ENCODE measurements at regions not wholly inside any gene's neighbourhood (a gene's known extent, or its start where the extent isn't known, plus 50 kb on each side); places are given as distances from the start of the nearest gene placed in this dataset.
"Not testable (repeated sequence)": the region's sequence is repeated elsewhere in the genome, so short reads cannot be mapped to it uniquely, and the experiment has no call there.

DNA sequence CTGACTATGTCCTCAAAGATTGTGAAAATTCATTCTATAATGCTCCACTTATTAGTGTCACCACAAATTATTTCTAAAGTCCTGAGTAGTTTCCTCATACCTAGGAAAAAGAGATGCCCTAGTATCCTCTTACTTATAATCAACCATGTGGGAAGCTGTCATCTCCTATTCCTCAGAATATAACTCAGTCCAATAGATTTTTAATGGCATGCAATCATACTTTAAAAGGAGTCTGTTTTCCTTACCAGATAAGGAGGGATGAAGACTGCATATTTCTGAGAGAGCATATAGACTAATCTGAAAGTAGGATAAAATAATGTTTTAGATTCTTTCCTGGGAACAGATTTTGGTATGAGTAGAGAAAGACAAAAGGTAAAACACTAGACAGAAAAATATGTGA is 727.7 kb upstream of the GRM3 start:
- POLR2A ChIA-PET: no interaction called here
- CTCF ChIA-PET: no interaction called here

DNA sequence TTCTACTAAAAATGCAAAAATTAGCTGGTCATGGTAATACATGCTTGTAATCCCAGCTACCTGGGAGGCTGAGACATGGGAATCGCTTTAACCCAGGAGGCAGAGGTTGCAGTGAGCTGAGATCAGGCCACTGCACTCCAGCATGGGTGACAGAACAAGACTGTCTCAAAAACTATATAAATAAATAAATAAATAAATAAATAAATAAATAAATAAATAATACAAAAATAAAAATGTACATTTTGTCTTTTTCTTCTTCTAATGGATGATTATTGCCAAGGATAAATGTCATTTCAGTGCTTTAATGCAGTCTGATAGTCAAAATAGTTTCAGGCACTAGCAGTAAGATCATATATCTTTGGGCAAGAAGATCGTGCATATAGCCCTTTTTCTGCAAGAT is 727.6 kb upstream of the SEMA3D start:
- ChIA-PET POLR2A (no interaction called here), CTCF (no interaction called here)

DNA sequence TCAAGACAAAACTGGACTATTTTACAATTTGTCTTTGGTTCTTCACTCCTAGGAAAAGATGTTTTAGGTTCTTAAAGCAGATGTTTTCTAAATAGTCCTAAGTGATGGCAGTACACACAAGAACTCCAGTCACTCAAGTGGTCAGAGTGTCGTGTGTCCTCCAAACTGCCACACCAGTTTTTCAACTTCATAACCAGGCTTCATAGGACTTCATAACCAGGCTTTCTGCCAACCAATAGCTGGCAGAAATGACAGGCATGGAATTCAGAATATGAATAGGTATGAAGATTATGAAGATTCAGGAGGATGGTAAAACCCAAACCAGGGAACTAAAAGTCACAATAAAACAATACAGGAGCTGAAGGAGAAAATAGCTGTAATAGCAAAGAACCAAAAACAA is 721.2 kb upstream of the SEMA3D start:
- ChIA-PET POLR2A (no interaction called here), CTCF (no interaction called here)

GRCh38 chr7:85897967-85898366 is 711.1 kb upstream of the SEMA3D start:
- POLR2A ChIA-PET: no interaction called here
- CTCF ChIA-PET: no interaction called here

- POLR2A ChIA-PET: no interaction called here
- CTCF ChIA-PET: no interaction called here
Observed at GRCh38 chr7:85896531-85896930, 709.7 kb upstream of the SEMA3D start.

DNA sequence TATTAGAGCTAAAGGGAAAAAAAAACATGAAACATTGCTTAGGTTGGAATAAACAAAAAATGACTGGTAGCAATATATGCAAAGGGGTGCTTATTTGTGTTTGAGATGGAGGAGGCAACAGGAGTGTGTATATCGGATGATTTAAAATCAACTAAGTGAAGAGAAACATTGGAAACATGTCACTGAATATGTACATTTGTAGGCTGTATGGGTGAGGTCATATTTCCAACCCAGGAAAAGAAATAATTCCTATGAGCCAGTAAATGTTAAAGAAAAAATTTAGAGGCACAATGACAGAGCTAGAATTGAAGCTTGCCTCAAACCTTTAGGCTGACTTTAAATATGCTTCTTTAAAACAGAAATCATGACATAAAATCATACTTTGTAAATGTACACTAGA is 709.0 kb upstream of the SEMA3D start:
- CTCF ChIA-PET: no interaction called here
- POLR2A ChIA-PET: no interaction called here

DNA sequence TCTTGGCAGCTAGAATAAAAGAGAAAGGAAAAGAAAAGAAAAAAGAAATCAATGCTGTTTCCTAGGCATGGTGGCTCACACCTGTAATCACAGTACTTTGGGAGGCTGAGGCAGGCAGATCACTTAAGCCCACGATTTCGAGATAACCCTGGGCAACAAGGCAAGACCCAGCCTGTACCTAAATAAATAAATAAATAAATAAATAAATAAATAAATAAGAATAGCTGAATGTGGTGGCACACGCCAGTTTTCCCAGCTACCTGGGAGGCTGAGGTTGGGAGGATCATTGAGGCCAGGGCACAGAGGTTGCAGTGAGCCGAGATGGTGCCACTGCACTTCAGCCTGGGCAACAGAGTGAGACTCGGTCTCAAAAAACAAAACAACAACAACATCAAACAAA is 705.0 kb upstream of the SEMA3D start:
- CTCF ChIA-PET, POLR2A ChIA-PET: not testable (repeated sequence)

DNA sequence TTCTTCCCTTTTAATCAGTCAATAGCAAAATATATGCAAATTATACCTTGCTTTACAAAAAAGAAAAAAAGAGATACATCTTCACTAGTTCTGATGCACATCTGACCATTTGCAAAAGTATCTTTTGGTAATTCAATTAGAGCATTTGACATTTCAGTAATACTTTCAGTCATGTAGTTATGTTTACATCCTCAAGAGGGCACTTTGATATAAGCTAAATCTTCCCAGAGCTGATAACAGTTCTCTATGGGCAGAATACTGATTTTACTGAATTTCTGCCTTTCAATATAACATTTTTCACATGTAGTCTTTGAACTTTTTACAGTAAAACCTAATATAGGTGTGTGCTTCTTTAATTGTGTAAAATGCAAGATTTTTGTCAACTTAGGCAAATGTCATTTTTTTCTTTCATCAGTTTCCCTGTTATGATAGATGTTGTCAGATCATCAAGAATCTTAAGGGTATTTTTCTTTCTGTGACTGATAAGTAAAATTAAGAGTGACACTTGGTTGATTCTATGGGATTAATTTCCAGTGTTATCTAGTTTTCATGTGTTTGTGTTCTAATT is 703.5 kb upstream of the SEMA3D start:
- POLR2A ChIA-PET: no interaction called here
- CTCF ChIA-PET: interaction anchor here (1.0 kb wide), 1 partner anchor 579 kb away, joined by 3 read pairs; no protein-coding TSS in a partner anchor

- POLR2A ChIA-PET: no interaction called here
- CTCF ChIA-PET: no interaction called here
Observed at GRCh38 chr7:85887133-85887532, 700.3 kb upstream of the SEMA3D start.

DNA sequence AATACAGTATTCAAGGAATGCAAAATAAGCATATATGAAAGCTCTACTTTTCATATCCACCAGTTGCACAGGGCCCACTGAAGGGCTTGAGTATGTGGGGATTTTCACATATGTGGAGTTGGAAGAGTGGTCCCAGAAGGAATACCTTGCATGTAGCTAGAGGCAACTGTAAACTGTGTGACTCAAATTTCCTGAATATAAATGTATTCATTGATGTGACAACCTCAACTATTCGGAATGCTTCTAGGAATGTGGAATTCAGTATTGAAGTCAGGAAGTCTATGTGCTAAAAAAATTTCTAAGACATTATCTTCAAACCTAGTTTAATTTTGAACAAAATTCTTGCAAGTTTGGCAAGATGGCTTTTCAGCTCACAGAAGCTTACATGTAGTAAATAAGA is 695.5 kb upstream of the SEMA3D start:
- ChIA-PET CTCF (no interaction called here), POLR2A (no interaction called here)

DNA sequence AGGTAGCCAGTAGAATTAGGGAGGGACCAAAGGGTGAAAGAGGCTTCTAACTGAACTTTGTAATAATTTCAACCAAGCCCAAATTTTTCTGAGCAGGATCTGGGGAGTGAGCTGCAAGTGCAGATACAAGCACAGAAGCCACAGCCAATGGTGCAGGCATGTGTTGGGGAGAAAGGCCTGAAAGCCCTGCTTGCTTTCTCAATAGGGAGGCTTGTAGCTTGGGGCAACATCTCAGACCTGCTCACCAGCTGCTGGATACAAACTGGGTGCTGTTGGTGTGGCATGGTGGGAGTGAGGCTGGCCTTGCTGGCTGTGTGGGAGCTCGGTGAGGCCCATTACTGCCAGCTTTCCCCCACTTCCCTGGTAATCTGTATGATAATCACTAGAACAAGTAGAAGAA is 688.5 kb upstream of the SEMA3D start:
- POLR2A ChIA-PET: no interaction called here
- CTCF ChIA-PET: no interaction called here

DNA sequence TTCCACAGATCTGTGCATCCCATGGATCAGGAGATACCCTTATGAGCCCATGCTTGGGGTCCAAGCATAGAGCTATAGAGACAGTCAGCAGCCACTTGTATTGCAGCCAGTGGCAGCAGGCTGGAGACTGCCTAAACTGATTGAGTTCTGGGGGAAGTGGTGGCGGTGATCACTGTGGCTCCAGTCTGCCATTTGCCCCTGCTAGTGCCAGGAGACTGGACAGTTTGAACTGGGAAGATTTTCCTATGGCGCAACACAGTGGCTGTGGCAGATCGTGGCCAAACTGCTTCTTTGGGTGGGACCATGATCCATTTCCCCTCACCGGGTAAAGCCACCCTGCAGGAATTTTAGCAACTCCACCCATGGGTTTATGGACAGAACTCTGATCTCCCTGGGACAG is 679.7 kb upstream of the SEMA3D start:
- CTCF ChIA-PET: no interaction called here

DNA sequence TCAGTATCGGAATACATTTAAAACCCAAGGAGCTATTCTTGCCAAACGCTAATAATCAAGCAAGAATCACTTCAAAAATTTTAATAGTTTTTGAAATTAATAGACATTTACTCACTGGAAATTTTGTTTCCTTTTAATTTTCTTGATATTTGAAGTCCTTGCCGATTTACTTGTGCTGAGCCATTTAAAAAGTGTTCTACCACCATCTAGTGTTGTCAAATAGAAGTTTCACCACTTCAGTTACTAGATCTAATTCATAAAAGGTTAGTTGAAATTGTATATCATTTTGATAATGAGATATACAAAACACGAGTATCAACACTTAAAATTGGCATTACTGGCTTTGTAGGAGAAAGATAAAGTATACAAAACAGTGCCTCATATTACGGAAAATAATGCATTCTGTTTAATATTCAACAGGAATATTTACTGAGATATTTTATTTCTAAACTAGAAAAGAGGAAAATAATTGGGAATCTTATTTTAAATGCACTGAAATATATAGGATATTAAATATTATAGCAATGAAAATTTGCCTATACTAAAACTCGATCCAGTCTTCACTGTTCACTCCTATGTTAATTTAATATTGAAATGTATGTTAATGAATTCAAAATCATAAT is 664.8 kb upstream of the SEMA3D start:
- ChIA-PET CTCF (no interaction called here), POLR2A (no interaction called here)

More for the DNA sequence above, 679.7 kb upstream of the SEMA3D start:
- POLR2A ChIA-PET: no interaction called here

DNA sequence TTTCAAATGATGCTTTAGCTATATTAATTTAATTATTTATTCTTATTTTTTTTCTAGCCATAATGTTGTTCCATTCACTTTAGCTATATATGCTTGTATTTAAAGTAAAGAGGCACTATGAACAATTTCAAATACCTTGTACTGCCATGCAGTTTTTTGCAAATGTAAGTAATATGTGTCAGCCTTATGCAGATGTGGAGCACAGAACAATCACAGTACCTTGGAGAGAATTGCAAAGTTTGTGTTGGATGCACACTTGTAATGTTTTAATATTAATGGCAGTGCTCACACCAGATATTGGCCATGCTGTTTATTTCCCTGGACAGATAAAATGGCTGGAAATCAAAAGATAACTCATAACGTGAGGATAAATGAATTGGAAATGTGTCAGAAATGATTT is 663.5 kb upstream of the SEMA3D start:
- CTCF ChIA-PET: no interaction called here
- POLR2A ChIA-PET: no interaction called here

DNA sequence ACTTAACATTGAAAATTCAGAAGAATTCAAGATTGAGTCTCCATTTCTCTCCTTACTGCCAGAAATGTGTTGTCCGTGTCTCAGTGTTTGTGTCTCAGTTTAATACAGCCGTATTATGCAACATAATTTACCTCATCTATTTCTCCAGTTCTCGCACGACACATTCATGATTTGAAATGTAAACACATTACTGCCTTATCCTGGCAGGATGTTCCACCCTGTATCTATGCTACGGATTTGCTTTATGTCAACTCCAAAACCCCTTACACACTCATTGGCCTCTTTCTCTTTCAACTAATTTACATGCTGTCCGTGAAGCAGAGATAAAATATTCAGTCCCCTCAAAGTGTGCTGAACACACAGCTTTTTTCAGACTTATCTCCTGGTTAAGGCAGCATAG is 653.7 kb upstream of the SEMA3D start:
- CTCF ChIA-PET: no interaction called here
- POLR2A ChIA-PET: no interaction called here

DNA sequence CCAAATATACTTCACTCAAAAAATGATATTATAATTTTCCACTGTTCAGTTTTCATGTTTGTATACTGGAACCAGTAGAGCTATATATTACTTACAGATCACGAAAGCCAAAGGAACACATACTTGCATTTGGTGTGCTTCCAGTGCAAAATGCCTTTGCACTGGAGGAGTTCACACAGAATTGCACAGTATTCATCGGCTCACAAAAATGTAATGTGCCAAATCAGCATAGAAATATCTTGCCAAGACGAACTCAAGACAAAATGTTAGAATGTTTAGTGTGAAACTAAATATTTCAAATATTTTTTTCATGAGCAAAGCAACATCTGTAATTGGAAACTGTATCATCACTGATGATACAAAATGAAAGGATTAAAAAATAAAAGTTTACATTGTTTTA is 646.2 kb upstream of the SEMA3D start:
- POLR2A ChIA-PET: no interaction called here
- CTCF ChIA-PET: no interaction called here

DNA sequence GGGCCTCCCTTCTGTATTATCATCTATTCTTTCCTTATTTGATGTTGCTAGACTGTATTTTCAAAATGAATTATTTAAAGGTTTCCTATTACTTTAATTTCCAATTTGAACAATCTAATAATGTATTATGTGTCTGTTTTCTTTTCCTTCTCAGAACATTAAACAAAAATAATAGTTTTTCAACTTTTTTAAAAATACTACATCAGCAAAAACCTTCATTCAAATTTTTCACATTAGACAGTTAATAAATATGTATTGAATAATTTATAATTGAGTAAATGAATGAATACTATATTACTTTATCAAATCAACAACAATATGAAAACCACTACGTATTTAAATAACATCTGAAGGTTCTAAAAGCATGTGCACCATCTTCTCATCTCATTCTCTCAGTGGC is 644.1 kb upstream of the SEMA3D start:
- POLR2A ChIA-PET: no interaction called here
- CTCF ChIA-PET: no interaction called here

DNA sequence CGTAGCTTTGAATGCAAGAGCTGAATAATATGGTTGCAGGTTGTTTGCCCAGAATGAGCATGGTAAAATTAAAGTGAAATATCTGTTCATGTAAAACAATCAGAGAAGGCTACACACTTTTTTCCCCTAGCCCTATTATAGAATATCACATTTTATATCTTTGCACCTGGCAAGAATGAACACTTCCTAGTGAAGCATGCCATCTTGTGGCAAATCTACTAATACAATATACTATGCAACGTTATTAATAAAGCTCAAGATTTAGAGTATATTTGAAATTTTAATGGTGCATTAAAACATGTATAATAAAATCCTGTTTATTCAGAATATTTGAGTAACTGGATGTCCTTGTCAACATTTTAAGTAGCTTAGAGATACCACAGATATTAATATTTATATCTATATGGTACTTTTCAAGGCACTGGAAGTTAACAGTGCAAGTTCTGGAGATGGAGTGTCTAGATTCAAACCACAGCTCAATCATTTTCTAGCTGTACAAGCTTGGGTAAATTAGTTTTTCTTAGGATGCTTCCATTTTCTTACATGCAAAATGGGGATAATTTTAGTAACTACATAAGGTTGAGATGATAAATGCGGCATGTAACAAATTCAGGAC is 643.1 kb upstream of the SEMA3D start:
- ChIA-PET POLR2A (no interaction called here), CTCF (no interaction called here)

DNA sequence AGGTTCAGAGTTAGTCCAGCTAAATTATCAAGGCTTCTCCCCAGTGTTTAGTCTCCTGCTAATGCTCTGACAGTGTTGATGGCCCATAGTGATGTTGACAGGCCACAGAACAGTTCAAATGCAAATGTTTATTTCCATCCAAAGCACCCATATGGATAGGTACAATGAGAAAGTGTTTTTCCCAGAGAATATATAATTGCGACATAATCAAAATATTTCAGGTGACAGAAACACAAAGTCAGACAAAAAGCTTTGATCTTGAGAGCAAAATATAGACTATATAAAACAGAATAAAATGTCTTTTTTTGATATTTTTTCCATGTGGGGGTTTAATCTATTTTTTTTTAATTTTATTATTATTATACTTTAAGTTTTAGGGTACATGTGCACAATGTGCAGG is 642.3 kb upstream of the SEMA3D start:
- ChIA-PET POLR2A (no interaction called here), CTCF (no interaction called here)

DNA sequence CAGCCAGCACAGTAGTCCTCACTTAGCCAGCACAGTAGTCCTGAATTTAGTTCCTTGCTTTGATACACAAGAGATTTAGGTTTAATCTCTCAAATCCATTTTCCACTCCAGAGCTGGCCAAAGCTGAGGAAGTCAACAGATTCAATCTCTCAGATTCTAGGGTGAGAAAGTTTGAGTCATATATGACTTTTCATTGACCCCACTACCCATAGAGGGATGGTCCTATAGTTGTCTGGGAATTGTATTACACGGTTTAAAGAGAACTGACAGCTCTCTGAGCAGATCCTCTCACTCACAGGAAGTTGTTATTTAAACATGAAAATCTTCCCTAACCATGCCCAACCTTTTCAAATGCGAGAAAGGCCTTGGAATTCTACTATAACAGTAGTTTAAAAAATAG is 641.8 kb upstream of the SEMA3D start:
- CTCF ChIA-PET: no interaction called here
- POLR2A ChIA-PET: no interaction called here

GRCh38 chr7:85823396-85824080 is 636.7 kb upstream of the SEMA3D start:
- POLR2A ChIA-PET: no interaction called here
- CTCF ChIA-PET: no interaction called here

DNA sequence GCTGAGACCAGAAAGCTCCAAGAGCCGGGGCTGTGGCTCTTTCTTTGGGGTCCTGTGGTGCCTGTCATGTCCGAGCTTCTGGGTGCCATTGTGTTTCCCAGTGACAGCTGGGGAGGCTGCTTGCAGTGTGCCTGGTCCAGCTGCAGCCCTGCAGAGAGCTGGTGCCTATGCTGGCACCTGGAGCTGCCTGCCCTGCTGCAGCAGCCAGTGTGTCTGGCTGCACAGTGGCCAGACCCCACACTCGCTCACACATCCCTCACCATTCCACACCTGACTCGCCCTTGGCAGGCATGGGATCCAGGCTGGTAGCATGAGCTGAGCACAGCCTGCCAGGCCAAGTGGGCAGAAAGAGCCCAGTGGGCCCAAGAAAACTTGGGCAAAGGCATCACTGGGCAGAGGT is 635.1 kb upstream of the SEMA3D start:
- ChIA-PET POLR2A (no interaction called here), CTCF (no interaction called here)
